Central memory CD8-positive, alpha-beta T cell (primary cell): ENCODE measurements at regions not wholly inside any gene's neighbourhood (a gene's known extent, or its start where the extent isn't known, plus 50 kb on each side); places are given as distances from the start of the nearest gene placed in this dataset.

Source experiments
- ATAC-seq: fragments of 150-1000 bp; cut with Tn5 transposase; replicated peaks from 2 replicates; pipeline ENCODE4 v1.10.0; 2022; ENCODE audit warnings: mild to moderate bottlenecking, moderate FRiP score, moderate number of reproducible peaks; ENCODE audit not compliant: poor library complexity, severe bottlenecking; ENCODE audit errors: extremely low read depth
- DNase-seq, 2 donors: peaks; one replicate each; pipeline ENCODE4 v3.0.0; 2021; ENCODE audit warnings: low spot score in 2 of 2
- H3K27ac Mint-ChIP-seq: one replicate; pipeline ENCODE4 v1.8.0; 2022; ENCODE audit warnings: low read depth, mild to moderate bottlenecking, moderate library complexity, mixed read lengths
- H3K27me3 Mint-ChIP-seq: one replicate; pipeline ENCODE4 v1.8.0; 2022; ENCODE audit warnings: mixed read lengths
- H3K36me3 Mint-ChIP-seq: one replicate; pipeline ENCODE4 v1.8.0; 2022; ENCODE audit warnings: mild to moderate bottlenecking, moderate library complexity, mixed read lengths; ENCODE audit not compliant: insufficient read depth
- H3K4me1 Mint-ChIP-seq: one replicate; pipeline ENCODE4 v1.8.0; 2022; ENCODE audit warnings: mixed read lengths
- H3K4me3 Mint-ChIP-seq: one replicate; pipeline ENCODE4 v1.8.0; 2022; ENCODE audit warnings: mild to moderate bottlenecking, moderate library complexity, mixed read lengths
- H3K9me3 Mint-ChIP-seq: one replicate; pipeline ENCODE4 v1.8.0; 2022; ENCODE audit warnings: mixed read lengths

DNA sequence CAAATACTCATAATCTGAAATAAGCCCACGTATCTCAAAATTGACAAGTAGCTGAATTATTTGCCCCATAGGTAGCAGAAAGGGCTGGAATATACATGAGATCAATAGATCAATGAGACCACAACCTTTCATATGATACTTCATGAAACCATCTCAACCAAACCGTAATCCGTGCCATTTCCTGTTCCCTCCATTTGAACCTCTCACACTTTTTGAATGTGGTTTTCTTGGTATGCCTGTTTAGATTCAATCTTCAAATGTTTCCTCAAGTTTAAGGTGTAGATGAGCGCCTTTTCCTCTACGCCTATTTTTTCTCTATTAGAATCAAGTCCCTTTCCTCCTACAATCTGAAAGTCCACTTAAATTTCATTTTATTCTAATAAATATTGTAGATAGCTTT is 805.5 kb downstream of the EFNA5 start:
- ATAC-seq (peak; percentile 65), DNase-seq (no peak)
- H3K27ac Mint-ChIP-seq, result no peak overlapping the region
- no peaks in the 10 kb centered on the region for H3K36me3 Mint-ChIP-seq
- peaks cover 14% of the 10 kb centered on the region for H3K27me3 Mint-ChIP-seq
- H3K4me3 Mint-ChIP-seq, result no peak overlapping the region
- peaks cover 11% of the 10 kb centered on the region for H3K4me1 Mint-ChIP-seq
- H3K9me3 Mint-ChIP-seq, result no peaks in the 10 kb centered on the region

- Mint-ChIP-seq H3K4me3 (no peak overlapping the region), H3K4me1 (peaks cover 11% of the 10 kb centered on the region), H3K27me3 (peaks cover 21% of the 10 kb centered on the region), H3K27ac (no peak overlapping the region), H3K36me3 (no peaks in the 10 kb centered on the region), H3K9me3 (no peaks in the 10 kb centered on the region)
- DNase-seq (no peak), ATAC-seq (no peak)
Observed at GRCh38 chr5:106862450-106863193, 808.1 kb downstream of the EFNA5 start.

- Mint-ChIP-seq H3K36me3 (no peaks in the 10 kb centered on the region), H3K4me3 (no peak overlapping the region), H3K27me3 (peaks cover 19% of the 10 kb centered on the region), H3K27ac (no peak overlapping the region), H3K9me3 (no peaks in the 10 kb centered on the region), H3K4me1 (peaks cover 8% of the 10 kb centered on the region)
- ATAC-seq (no peak), DNase-seq (no peak)
Observed at GRCh38 chr5:106860398-106861044, 810.2 kb downstream of the EFNA5 start.

DNA sequence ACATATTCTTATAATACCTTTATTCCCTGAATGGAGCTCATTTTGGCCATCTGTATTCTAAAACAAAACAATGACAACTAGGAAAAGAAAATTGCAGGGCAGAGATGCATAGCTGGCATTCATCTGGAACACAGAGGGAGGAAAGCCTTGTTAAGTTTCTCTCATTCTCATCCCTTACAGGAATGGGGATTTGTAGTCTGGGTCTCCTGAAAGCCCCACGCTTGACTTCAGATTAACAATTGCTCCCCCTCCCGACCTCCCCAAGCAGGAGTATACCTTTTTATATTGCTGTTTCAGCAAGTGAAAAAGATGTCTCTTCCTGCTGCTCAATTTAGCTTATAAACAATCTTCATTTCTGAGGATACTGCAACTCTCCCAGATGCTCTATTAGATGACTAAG is 812.1 kb downstream of the EFNA5 start:
- H3K9me3 Mint-ChIP-seq, result no peaks in the 10 kb centered on the region
- ATAC-seq (no peak), DNase-seq (no peak)
- no peaks in the 10 kb centered on the region for H3K36me3 Mint-ChIP-seq
- H3K27me3 Mint-ChIP-seq, result peaks cover 37% of the 10 kb centered on the region
- H3K27ac Mint-ChIP-seq, result no peak overlapping the region
- H3K4me3 Mint-ChIP-seq, result no peak overlapping the region
- H3K4me1 Mint-ChIP-seq, result no peaks in the 10 kb centered on the region

DNA sequence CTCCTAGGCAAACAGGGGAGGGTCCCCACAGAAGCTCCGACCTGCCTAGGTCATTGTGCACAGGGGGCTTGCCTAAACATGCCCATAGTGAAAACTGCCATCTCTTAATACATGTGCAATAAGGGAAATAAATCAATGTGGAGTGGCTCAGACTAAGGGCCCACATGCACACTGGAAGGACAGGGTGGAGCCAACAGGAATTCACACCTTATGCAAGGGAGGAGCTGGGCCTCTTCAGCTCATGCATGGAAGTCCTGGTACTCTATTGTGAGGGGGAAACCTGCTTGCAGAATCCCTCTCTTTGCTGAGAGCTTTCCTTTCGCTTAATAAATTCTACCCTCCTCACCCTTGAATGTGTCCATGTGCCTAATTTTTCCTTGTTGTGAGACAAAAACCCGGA is 815.8 kb downstream of the EFNA5 start:
- Mint-ChIP-seq H3K9me3 (no peaks in the 10 kb centered on the region), H3K27ac (no peak overlapping the region)

GRCh38 chr5:106854105-106854687 is 816.5 kb downstream of the EFNA5 start:
- ATAC-seq (no peak), DNase-seq (no peak)
- Mint-ChIP-seq H3K27ac (no peak overlapping the region), H3K36me3 (no peaks in the 10 kb centered on the region), H3K27me3 (peaks cover 43% of the 10 kb centered on the region), H3K4me3 (no peak overlapping the region), H3K4me1 (no peaks in the 10 kb centered on the region), H3K9me3 (no peaks in the 10 kb centered on the region)

More for the DNA sequence above, 815.8 kb downstream of the EFNA5 start:
- ATAC-seq, result no peak
- H3K36me3 Mint-ChIP-seq, result no peaks in the 10 kb centered on the region
- H3K27me3 Mint-ChIP-seq, result peaks cover 43% of the 10 kb centered on the region
- H3K4me1 Mint-ChIP-seq, result no peaks in the 10 kb centered on the region
- DNase-seq, result no peak
- H3K4me3 Mint-ChIP-seq, result no peak overlapping the region

- no peak overlapping the region for H3K4me3 Mint-ChIP-seq
- H3K27me3 Mint-ChIP-seq, result peaks cover 36% of the 10 kb centered on the region
- H3K4me1 Mint-ChIP-seq, result no peaks in the 10 kb centered on the region
- no peaks in the 10 kb centered on the region for H3K9me3 Mint-ChIP-seq
- no peaks in the 10 kb centered on the region for H3K36me3 Mint-ChIP-seq
- ATAC-seq (no peak), DNase-seq (no peak)
- no peak overlapping the region for H3K27ac Mint-ChIP-seq
Observed at GRCh38 chr5:106853266-106853665, 817.5 kb downstream of the EFNA5 start.

DNA sequence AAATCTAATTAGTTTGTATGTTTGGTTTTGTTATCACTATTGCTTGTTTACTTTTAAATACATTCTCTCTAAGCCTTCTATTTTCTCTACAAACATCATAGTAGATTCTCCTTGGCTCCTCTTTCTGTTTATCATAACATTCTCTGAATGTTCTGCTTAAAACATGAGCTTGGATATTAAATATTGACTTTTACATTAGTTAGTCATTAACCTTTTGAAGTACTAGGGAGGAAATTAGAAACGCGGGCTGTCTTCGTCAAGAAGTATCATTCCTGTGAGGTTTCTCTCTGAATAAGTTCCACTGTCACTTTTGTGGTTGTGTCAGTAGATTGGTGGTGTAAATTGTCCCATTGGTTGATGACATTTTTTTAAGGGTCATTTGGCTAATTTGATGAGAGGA is 821.5 kb downstream of the EFNA5 start:
- no peak overlapping the region for H3K27ac Mint-ChIP-seq
- DNase-seq (no peak), ATAC-seq (no peak)
- no peaks in the 10 kb centered on the region for H3K9me3 Mint-ChIP-seq
- peaks cover 16% of the 10 kb centered on the region for H3K27me3 Mint-ChIP-seq
- H3K4me3 Mint-ChIP-seq, result no peak overlapping the region
- H3K36me3 Mint-ChIP-seq, result no peaks in the 10 kb centered on the region
- H3K4me1 Mint-ChIP-seq, result no peaks in the 10 kb centered on the region

DNA sequence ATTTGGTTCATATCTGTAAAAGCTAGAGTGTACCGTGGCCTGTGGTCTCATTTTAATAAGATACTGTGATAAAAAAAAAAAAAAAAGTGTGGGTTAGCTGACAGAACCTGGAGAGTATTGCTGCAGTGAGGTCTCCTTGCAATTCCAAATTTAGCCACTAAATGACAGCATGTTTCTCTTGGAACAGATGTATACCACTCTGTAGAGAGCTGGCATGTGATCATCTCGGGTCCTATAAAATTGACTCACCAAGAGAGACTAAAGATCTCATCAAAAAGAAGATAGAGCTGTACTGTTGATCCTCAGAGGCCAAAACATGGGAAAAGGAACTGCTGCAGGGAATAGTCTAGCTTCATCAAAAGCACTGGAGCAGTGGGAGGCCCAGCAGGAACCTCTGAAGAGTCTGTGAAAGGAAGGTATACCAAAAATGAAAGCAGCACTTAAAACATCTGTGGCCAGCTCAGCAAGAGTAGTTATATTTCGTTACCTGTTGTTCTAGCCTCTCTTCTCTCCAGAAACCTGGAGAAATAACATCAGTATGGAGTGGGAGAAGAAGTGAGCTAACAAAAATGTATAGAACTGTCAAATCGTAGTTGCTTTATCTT is 826.8 kb downstream of the EFNA5 start:
- peaks cover 33% of the 10 kb centered on the region for H3K27me3 Mint-ChIP-seq
- ATAC-seq, result no peak
- no peak for DNase-seq
- no peak overlapping the region for H3K4me3 Mint-ChIP-seq
- no peaks in the 10 kb centered on the region for H3K4me1 Mint-ChIP-seq
- H3K36me3 Mint-ChIP-seq, result no peaks in the 10 kb centered on the region
- no peak overlapping the region for H3K27ac Mint-ChIP-seq
- no peaks in the 10 kb centered on the region for H3K9me3 Mint-ChIP-seq

- Mint-ChIP-seq H3K9me3 (no peaks in the 10 kb centered on the region), H3K4me1 (no peaks in the 10 kb centered on the region), H3K27ac (no peak overlapping the region), H3K27me3 (peaks cover 8% of the 10 kb centered on the region), H3K36me3 (no peaks in the 10 kb centered on the region), H3K4me3 (no peak overlapping the region)
- no peak for ATAC-seq
- DNase-seq, result no peak
Observed at GRCh38 chr5:106833517-106833916, 837.2 kb downstream of the EFNA5 start.

- Mint-ChIP-seq H3K36me3 (no peaks in the 10 kb centered on the region), H3K27me3 (no peaks in the 10 kb centered on the region), H3K4me1 (no peaks in the 10 kb centered on the region), H3K27ac (no peak overlapping the region), H3K4me3 (no peak overlapping the region), H3K9me3 (no peaks in the 10 kb centered on the region)
- DNase-seq, result no peak
- no peak for ATAC-seq
Observed at GRCh38 chr5:106827061-106827460, 843.7 kb downstream of the EFNA5 start.

GRCh38 chr5:106825374-106825773 is 845.4 kb downstream of the EFNA5 start:
- Mint-ChIP-seq H3K36me3 (no peaks in the 10 kb centered on the region), H3K4me3 (no peak overlapping the region), H3K27ac (no peak overlapping the region), H3K4me1 (no peaks in the 10 kb centered on the region), H3K9me3 (no peaks in the 10 kb centered on the region), H3K27me3 (no peaks in the 10 kb centered on the region)
- DNase-seq, result no peak
- ATAC-seq, result no peak

DNA sequence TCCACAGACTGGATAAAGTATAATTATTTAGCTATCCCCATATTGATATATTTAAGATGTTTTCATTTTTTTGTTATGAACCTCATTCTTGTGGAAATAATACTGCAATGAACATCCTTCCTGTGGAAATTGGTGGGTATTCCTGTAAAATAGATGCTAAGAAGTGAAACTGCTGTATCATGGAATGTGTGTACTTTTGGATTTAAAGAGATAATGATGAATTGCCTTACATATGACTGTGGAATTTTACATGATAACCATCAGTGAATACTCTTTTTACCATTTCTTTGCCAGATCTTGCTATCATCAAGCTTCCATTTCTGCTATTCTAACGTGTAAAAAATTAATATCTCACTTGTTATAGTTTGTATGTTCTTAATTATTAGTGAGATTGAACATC is 847.9 kb downstream of the EFNA5 start:
- H3K4me1 Mint-ChIP-seq, result no peaks in the 10 kb centered on the region
- DNase-seq, result no peak
- no peaks in the 10 kb centered on the region for H3K27me3 Mint-ChIP-seq
- H3K36me3 Mint-ChIP-seq, result no peaks in the 10 kb centered on the region
- no peak for ATAC-seq
- no peak overlapping the region for H3K27ac Mint-ChIP-seq
- no peaks in the 10 kb centered on the region for H3K9me3 Mint-ChIP-seq
- no peak overlapping the region for H3K4me3 Mint-ChIP-seq
